ENCODE measurements at regions not wholly inside any gene's neighbourhood (a gene's known extent, or its start where the extent isn't known, plus 50 kb on each side); places are given as distances from the start of the nearest gene placed in this dataset.

DNA sequence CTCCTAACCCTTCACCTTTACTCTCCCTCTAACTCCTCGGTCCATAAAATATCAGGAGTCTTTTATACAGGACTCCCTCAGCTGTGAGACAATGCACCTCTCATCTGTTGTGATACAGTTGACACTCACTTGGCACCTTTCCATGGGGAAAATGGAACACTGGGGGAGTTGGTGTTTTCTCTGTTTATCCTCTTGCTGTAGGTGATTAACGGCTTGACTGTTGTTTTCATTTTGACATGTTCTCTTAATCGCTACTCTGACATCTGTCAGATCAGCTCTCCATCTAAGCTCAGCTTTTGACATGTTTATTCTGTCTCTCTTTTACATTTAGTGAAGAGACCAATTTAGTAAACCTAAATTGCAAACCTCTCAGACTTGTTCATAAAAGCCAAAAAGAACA, 604.8 kb downstream of the TRAM1L1 start:
- Histone ChIP-seq H3K9me3 (ENCODE audit: low read length) (no peaks in the 10 kb centered on the region), H3K27me3 (ENCODE audit: control insufficient read depth in 1 of 2, insufficient read depth in 2 of 2, low read length in 2 of 2) (no peaks in the 10 kb centered on the region), H3K4me3 (replicated peaks in 1 of 3; ENCODE audit: insufficient read depth in 1 of 3, low read depth in 2 of 3, low read length in 3 of 3) (no peak overlapping the region), H3K27ac (ENCODE audit: extremely low read length, insufficient read depth, low read length) (no peak overlapping the region), H3K9ac (ENCODE audit: insufficient read depth, low read depth, low read length) (no peak overlapping the region), H3K36me3 (replicated peaks in 1 of 2; ENCODE audit: control insufficient read depth in 1 of 2, insufficient read depth in 2 of 2, low read length in 2 of 2) (no peaks in the 10 kb centered on the region), H4K20me1 (ENCODE audit: insufficient read depth, low read length) (no peaks in the 10 kb centered on the region), H3K4me2 (ENCODE audit: low read depth, low read length) (no peak overlapping the region), H3K4me1 (ENCODE audit: insufficient read depth, low read length) (no peaks in the 10 kb centered on the region), H3K79me2 (ENCODE audit: insufficient read depth, low read length) (no peaks in the 10 kb centered on the region), H2AFZ (ENCODE audit: low read length) (no peak overlapping the region)
- intact Hi-C loops (cut with micrococcal nuclease; ENCODE audit: unreplicated experiment) (no loop called here), in situ Hi-C loops (cut with HindIII; ENCODE audit: extremely low pct_ligation_motif_present, low pct_unique_long_range_greater_than_20kb) (no loop called here)
- ATAC-seq (no peak), FAIRE-seq (no peak), DNase-seq (ENCODE audit: low spot score) (no peak)
- ChIA-PET POLR2A (no interaction called here), CTCF (ENCODE audit: low intra/inter-chr PET ratio, low total read pairs) (no interaction called here)
- TF ChIP-seq HMGXB3 (CRISPR knock-in tag; IDR thresholded peaks at IDR 0.05; ENCODE audit: borderline replicate concordance) (no peak), SMAD9 (CRISPR knock-in tag; IDR thresholded peaks at IDR 0.05) (no peak), ZNF550 (CRISPR knock-in tag; IDR thresholded peaks at IDR 0.05; ENCODE audit: borderline replicate concordance) (no peak), ZBTB43 (CRISPR knock-in tag; conservative IDR thresholded peaks at IDR 0.05) (no peak), TARDBP (CRISPR knock-in tag; IDR thresholded peaks at IDR 0.05) (no peak), SP1 (IDR thresholded peaks at IDR 0.05) (no peak), SP1 (CRISPR knock-in tag; IDR thresholded peaks at IDR 0.05) (no peak), ZNF160 (CRISPR knock-in tag; IDR thresholded peaks at IDR 0.05) (no peak)
- TF ChIP-seq, protein P1, sequence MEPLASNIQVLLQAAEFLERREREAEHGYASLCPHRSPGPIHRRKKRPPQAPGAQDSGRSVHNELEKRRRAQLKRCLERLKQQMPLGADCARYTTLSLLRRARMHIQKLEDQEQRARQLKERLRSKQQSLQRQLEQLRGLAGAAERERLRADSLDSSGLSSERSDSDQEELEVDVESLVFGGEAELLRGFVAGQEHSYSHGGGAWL (CRISPR knock-in tag; IDR thresholded peaks at IDR 0.05): no peak
- TF ChIP-seq, protein P2, sequence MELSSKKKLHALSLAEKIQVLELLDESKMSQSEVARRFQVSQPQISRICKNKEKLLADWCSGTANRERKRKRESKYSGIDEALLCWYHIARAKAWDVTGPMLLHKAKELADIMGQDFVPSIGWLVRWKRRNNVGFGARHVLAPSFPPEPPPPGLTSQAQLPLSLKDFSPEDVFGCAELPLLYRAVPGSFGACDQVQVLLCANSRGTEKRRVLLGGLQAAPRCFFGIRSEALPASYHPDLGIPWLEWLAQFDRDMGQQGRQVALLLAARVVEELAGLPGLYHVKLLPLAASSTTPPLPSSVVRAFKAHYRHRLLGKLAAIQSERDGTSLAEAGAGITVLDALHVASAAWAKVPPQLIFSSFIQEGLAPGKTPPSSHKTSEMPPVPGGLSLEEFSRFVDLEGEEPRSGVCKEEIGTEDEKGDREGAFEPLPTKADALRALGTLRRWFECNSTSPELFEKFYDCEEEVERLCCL (CRISPR knock-in tag; IDR thresholded peaks at IDR 0.05; ENCODE audit: borderline replicate concordance): no peak
- 14% methylated on average over 3 of the region's 3 CpGs for WGBS (ENCODE audit: low lambda C conversion rate)
- BruUV-seq (replicated peaks): no TSS peak

Measured in HepG2 (cell line).